HCT116 (cell line): ENCODE measurements at regions not wholly inside any gene's neighbourhood (a gene's known extent, or its start where the extent isn't known, plus 50 kb on each side); places are given as distances from the start of the nearest gene placed in this dataset.

Experiments
- CBX3 ChIP-seq: IDR thresholded peaks from 2 replicates; pipeline ENCODE4 v1.6.1; 2012; ENCODE audit warnings: low read depth
- CTCF ChIP-seq, 3 experiments: fragments of 200-600 bp in 1 of 3; sonication (generic) in 1 of 3; IDR thresholded peaks in 2 of 3; conservative IDR thresholded peaks in 1 of 3; 2 replicates each; pipeline ENCODE4 v1.5.1; 2012 to 2017; ENCODE audit warnings: low read depth in 2 of 3, low read length in 2 of 3, antibody characterized with exemption in 1 of 3, borderline replicate concordance in 1 of 3, control low read depth in 1 of 3, mild to moderate bottlenecking in 1 of 3, mixed read lengths in 1 of 3, mixed run types in 1 of 3, moderate library complexity in 1 of 3; ENCODE audit not compliant: insufficient read depth in 1 of 3
- EZH2 ChIP-seq: fragments of 200-600 bp; sonication (generic); IDR thresholded peaks from 2 replicates; pipeline ENCODE4 v1.6.1; 2017; ENCODE audit warnings: antibody characterized with exemption, mixed run types
- POLR2A ChIP-seq: IDR thresholded peaks from 2 replicates; pipeline ENCODE4 v1.7.0; 2011; ENCODE audit warnings: borderline replicate concordance; ENCODE audit not compliant: insufficient read depth, insufficient read length; ENCODE audit errors: extremely low read depth
- POLR2AphosphoS5 ChIP-seq: IDR thresholded peaks from 2 replicates; pipeline ENCODE4 v1.6.1; 2011; ENCODE audit warnings: mild to moderate bottlenecking, low read depth, low read length, moderate library complexity
- REST ChIP-seq: IDR thresholded peaks from 2 replicates; pipeline ENCODE4 v1.6.1; 2012; ENCODE audit warnings: low read depth
- SP1 ChIP-seq: IDR thresholded peaks from 2 replicates; pipeline ENCODE4 v1.6.1; 2012; ENCODE audit warnings: low read depth
- YY1 ChIP-seq: IDR thresholded peaks from 2 replicates; pipeline ENCODE4 v1.6.1; 2011; ENCODE audit warnings: low read length, low read depth, moderate library complexity, mild to moderate bottlenecking; ENCODE audit not compliant: insufficient replicate concordance; ENCODE audit errors: extremely low read depth
- ZNF274 ChIP-seq: fragments of 200-500 bp; sonication (Bioruptor generic); IDR thresholded peaks from 2 replicates; pipeline ENCODE4 v1.6.1; 2014; ENCODE audit warnings: mild to moderate bottlenecking, low read depth, low read length, inconsistent platforms

- TF ChIP-seq POLR2A (no peak), CTCF (IDR thresholded peaks at IDR 0.05 in 2 of 3, conservative IDR thresholded peaks at IDR 0.05 in 1 of 3; ENCODE audit: borderline replicate concordance in 1 of 3, insufficient read depth in 1 of 3, low read depth in 2 of 3, low read length in 2 of 3) (no peak), POLR2AphosphoS5 (no peak), ZNF274 (no peak), REST (no peak), CBX3 (no peak), SP1 (no peak), EZH2 (no peak), YY1 (no peak)
Observed at GRCh38 chr5:87778876-87779275, 366.1 kb upstream of the CCNH start.
